Fibroblast of lung (primary cell): ENCODE measurements at regions not wholly inside any gene's neighbourhood (a gene's known extent, or its start where the extent isn't known, plus 50 kb on each side); places are given as distances from the start of the nearest gene placed in this dataset.

Experiments used
- CTCF ChIP-seq, 2 donors: IDR thresholded peaks in 1 of 2; conservative IDR thresholded peaks in 1 of 2; 1 replicate in 1 of 2; 2 replicates in 1 of 2; pipeline ENCODE4 v1.5.1; 2011 to 2012; ENCODE audit warnings: low read length in 2 of 2, control low read depth in 1 of 2, inconsistent platforms in 1 of 2, low read depth in 1 of 2, mild to moderate bottlenecking in 1 of 2
- EZH2 ChIP-seq: IDR thresholded peaks from 2 replicates; pipeline ENCODE4 v1.5.1; 2012; ENCODE audit warnings: low read length, control low read depth, mild to moderate bottlenecking; ENCODE audit errors: missing control alignments

- TF ChIP-seq CTCF (conservative IDR thresholded peaks at IDR 0.05 in 1 of 2, IDR thresholded peaks at IDR 0.05 in 1 of 2; ENCODE audit: low read depth in 1 of 2, low read length in 2 of 2) (no peak), EZH2 (no peak)
Measured at GRCh38 chr13:44857736-44858135, 131.5 kb downstream of the NUFIP1 start.
